HepG2 (cell line): ENCODE measurements at regions not wholly inside any gene's neighbourhood (a gene's known extent, or its start where the extent isn't known, plus 50 kb on each side); places are given as distances from the start of the nearest gene placed in this dataset.

Experiments used
- ASH2L ChIP-seq: fragments of 300-600, 200-600 bp; sonication (generic); IDR thresholded peaks from 2 replicates; pipeline ENCODE4 v1.7.0; 2017; ENCODE audit warnings: low read depth, mild to moderate bottlenecking, moderate library complexity, mixed read lengths, low read length; ENCODE audit not compliant: insufficient read length
- EZH2 ChIP-seq: conservative IDR thresholded peaks from 2 replicates; pipeline ENCODE4 v1.6.1; 2012; ENCODE audit warnings: mild to moderate bottlenecking, low read depth, low read length, moderate library complexity
- MAX ChIP-seq: IDR thresholded peaks from 2 replicates; pipeline ENCODE4 v1.6.1; 2012; ENCODE audit warnings: inconsistent platforms
- RARA ChIP-seq: IDR thresholded peaks from 2 replicates; pipeline ENCODE4 v1.6.1; 2016; ENCODE audit warnings: missing genetic modification reagents, missing compliant biosample characterization
- RFXAP ChIP-seq: sonication (generic); formaldehyde crosslinking; IDR thresholded peaks from 2 replicates; pipeline ENCODE4 v1.4.0; 2020; ENCODE audit warnings: missing genetic modification reagents, borderline replicate concordance
- ZBTB8A ChIP-seq: sonication (generic); formaldehyde crosslinking; IDR thresholded peaks from 2 replicates; pipeline ENCODE4 v1.4.0; 2020; ENCODE audit warnings: mild to moderate bottlenecking, low read depth, missing genetic modification reagents, borderline replicate concordance

GRCh38 chr3:116994351-116994879 is 284.8 kb downstream of the TUSC7 start:
- TF ChIP-seq ZBTB8A (CRISPR knock-in tag) (no peak), RFXAP (no peak), ASH2L (no peak), RARA (no peak), MAX (no peak), EZH2 (no peak)
